ENCODE measurements at regions not wholly inside any gene's neighbourhood (a gene's known extent, or its start where the extent isn't known, plus 50 kb on each side); places are given as distances from the start of the nearest gene placed in this dataset.

DNA sequence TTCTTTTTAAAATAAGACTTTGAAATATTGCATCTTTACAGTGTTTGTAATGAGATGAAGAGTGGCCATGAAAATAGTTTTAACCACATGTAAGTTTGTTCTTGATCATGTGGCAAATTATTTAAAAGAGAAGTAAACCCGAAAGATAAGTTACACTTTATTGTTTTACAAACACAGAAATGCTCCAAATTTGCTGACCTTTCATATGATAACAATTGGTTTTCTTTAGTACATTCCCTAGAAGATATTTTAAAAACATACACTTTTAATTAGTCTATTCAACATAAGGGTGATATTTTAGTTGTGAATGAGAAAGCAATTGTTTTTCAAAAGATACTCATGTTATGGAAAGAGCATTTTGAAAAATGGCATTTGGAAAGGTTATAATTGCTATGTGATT, 287.7 kb downstream of the PSAT1 start:
- intact Hi-C loops (cut with micrococcal nuclease): loop anchor here in 1 of 2 donors (5.0 kb wide), 1 partner anchor 248 kb away; no protein-coding TSS in a partner anchor
- no peak overlapping the region for H3K27ac ChIP-seq (ENCODE audit: low read depth in 1 of 2, low read length in 2 of 2)
- no peak overlapping the region for H3K4me3 ChIP-seq (replicated peaks in 1 of 3; ENCODE audit: low read depth in 2 of 3, low read length in 3 of 3)
- no peaks in the 10 kb centered on the region for H3K9me3 ChIP-seq (replicated peaks in 1 of 2; ENCODE audit: control insufficient read depth in 1 of 2, insufficient read depth in 1 of 2, low read length in 2 of 2)
- no peak overlapping the region for H3K27ac Mint-ChIP-seq
- no peak overlapping the region for H2AFZ ChIP-seq (ENCODE audit: insufficient read depth, low read depth, low read length, poor library complexity, severe bottlenecking)
- H3K9ac ChIP-seq (ENCODE audit: insufficient read depth, low read length, poor library complexity, severe bottlenecking): no peak overlapping the region
- no peak for DNase-seq
- H3K27me3 ChIP-seq (ENCODE audit: control insufficient read depth in 2 of 2, insufficient read depth in 2 of 2, low read length in 2 of 2): no peaks in the 10 kb centered on the region
- no peaks in the 10 kb centered on the region for H3K4me1 Mint-ChIP-seq
- no peak overlapping the region for H3K4me3 Mint-ChIP-seq
- no peaks in the 10 kb centered on the region for H3K79me2 ChIP-seq (ENCODE audit: insufficient read depth, low read length)
- peaks cover 0 to 3% (median 0%) of the 10 kb centered on the region in 7 donors for H3K9me3 Mint-ChIP-seq
- no peaks in the 10 kb centered on the region for H4K20me1 ChIP-seq (ENCODE audit: insufficient read depth, low read length)
- no peaks in the 10 kb centered on the region for H3K4me1 ChIP-seq (ENCODE audit: control insufficient read depth in 1 of 2, insufficient read depth in 2 of 2, low read length in 2 of 2)
- H3K36me3 Mint-ChIP-seq: no peaks in the 10 kb centered on the region
- no peaks in the 10 kb centered on the region for H3K36me3 ChIP-seq (replicated peaks in 1 of 2; ENCODE audit: control insufficient read depth in 1 of 2, insufficient read depth in 2 of 2, low read length in 2 of 2)
- no CpG with 5 or more reads among the region's 1 CpG for WGBS (ENCODE audit: insufficient coverage)
- peaks cover 0 to 1% (median 0%) of the 10 kb centered on the region in 3 donors for H3K27me3 Mint-ChIP-seq (ENCODE audit: low read depth in 3 of 3)
- TF ChIP-seq, protein P1, sequence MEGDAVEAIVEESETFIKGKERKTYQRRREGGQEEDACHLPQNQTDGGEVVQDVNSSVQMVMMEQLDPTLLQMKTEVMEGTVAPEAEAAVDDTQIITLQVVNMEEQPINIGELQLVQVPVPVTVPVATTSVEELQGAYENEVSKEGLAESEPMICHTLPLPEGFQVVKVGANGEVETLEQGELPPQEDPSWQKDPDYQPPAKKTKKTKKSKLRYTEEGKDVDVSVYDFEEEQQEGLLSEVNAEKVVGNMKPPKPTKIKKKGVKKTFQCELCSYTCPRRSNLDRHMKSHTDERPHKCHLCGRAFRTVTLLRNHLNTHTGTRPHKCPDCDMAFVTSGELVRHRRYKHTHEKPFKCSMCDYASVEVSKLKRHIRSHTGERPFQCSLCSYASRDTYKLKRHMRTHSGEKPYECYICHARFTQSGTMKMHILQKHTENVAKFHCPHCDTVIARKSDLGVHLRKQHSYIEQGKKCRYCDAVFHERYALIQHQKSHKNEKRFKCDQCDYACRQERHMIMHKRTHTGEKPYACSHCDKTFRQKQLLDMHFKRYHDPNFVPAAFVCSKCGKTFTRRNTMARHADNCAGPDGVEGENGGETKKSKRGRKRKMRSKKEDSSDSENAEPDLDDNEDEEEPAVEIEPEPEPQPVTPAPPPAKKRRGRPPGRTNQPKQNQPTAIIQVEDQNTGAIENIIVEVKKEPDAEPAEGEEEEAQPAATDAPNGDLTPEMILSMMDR (IDR thresholded peaks at IDR 0.05): no peak
- H3K4me2 ChIP-seq (replicated peaks; ENCODE audit: extremely low read depth, low read length, poor library complexity, severe bottlenecking): no peak overlapping the region

DNA sequence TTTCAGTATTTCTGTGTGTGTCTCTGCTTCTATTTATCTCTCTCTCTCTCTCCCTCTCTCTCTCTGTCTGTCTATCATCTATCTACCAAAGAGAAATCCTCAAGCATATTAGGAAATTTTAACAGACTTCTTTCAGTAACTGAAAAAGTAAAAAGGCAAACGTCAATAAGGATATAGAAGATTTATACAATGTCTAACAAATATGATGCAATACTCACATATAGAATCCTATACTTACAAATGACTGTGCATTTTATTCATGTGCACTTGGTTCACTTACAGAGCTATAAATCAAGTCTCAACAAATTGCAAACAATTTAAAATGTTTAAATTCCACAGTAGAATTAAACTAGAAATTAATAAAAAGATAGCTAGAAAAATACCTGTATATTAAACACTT, 289.0 kb downstream of the PSAT1 start:
- Mint-ChIP-seq H3K4me1 (peaks cover 2% of the 10 kb centered on the region), H3K9me3 (peaks cover 0 to 3% (median 0%) of the 10 kb centered on the region in 7 donors), H3K36me3 (no peaks in the 10 kb centered on the region), H3K27ac (no peak overlapping the region), H3K27me3 (ENCODE audit: low read depth in 3 of 3) (peaks cover 0 to 2% (median 0%) of the 10 kb centered on the region in 3 donors), H3K4me3 (no peak overlapping the region)
- WGBS (ENCODE audit: insufficient coverage): no CpG with 5 or more reads among the region's 1 CpG
- H3K27me3 ChIP-seq (ENCODE audit: control insufficient read depth in 2 of 2, insufficient read depth in 2 of 2, low read length in 2 of 2): no peaks in the 10 kb centered on the region
- DNase-seq: no peak
- no peak overlapping the region for H3K4me3 ChIP-seq (replicated peaks in 1 of 3; ENCODE audit: low read depth in 2 of 3, low read length in 3 of 3)
- H3K9ac ChIP-seq (ENCODE audit: insufficient read depth, low read length, poor library complexity, severe bottlenecking): no peak overlapping the region
- intact Hi-C loops (cut with micrococcal nuclease): no loop called here
- no peaks in the 10 kb centered on the region for H3K4me1 ChIP-seq (ENCODE audit: control insufficient read depth in 1 of 2, insufficient read depth in 2 of 2, low read length in 2 of 2)
- no peak overlapping the region for H2AFZ ChIP-seq (ENCODE audit: insufficient read depth, low read depth, low read length, poor library complexity, severe bottlenecking)
- no peaks in the 10 kb centered on the region for H3K9me3 ChIP-seq (replicated peaks in 1 of 2; ENCODE audit: control insufficient read depth in 1 of 2, insufficient read depth in 1 of 2, low read length in 2 of 2)
- TF ChIP-seq, protein P1 (IDR thresholded peaks at IDR 0.05): no peak
- no peaks in the 10 kb centered on the region for H3K36me3 ChIP-seq (replicated peaks in 1 of 2; ENCODE audit: control insufficient read depth in 1 of 2, insufficient read depth in 2 of 2, low read length in 2 of 2)
- H3K79me2 ChIP-seq (ENCODE audit: insufficient read depth, low read length): no peaks in the 10 kb centered on the region
- no peak overlapping the region for H3K4me2 ChIP-seq (replicated peaks; ENCODE audit: extremely low read depth, low read length, poor library complexity, severe bottlenecking)
- no peaks in the 10 kb centered on the region for H4K20me1 ChIP-seq (ENCODE audit: insufficient read depth, low read length)
- no peak overlapping the region for H3K27ac ChIP-seq (ENCODE audit: low read depth in 1 of 2, low read length in 2 of 2)

Measured in CD14-positive monocyte (primary cell).